ENCODE measurements at regions not wholly inside any gene's neighbourhood (a gene's known extent, or its start where the extent isn't known, plus 50 kb on each side); places are given as distances from the start of the nearest gene placed in this dataset.

DNA sequence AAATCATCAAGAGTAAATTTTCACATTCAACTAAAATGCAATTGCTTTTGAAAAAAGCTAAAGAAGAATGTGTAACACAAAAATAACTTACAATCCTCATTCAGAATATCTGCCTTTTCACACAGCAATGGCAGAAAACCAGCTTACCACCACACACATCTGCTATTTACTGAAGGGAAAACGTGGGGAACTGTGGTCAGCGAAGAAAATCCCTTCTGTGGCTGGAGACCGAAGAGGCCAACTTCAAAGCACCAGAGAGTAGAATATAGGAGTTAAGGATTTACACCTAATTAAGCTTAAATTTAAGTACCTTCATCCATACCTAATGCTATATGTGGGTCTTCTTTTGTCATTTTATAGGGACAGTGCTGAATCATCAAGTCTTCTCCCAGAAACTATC, 339.6 kb downstream of the DEPDC1B start:
- TF ChIP-seq, protein P1, sequence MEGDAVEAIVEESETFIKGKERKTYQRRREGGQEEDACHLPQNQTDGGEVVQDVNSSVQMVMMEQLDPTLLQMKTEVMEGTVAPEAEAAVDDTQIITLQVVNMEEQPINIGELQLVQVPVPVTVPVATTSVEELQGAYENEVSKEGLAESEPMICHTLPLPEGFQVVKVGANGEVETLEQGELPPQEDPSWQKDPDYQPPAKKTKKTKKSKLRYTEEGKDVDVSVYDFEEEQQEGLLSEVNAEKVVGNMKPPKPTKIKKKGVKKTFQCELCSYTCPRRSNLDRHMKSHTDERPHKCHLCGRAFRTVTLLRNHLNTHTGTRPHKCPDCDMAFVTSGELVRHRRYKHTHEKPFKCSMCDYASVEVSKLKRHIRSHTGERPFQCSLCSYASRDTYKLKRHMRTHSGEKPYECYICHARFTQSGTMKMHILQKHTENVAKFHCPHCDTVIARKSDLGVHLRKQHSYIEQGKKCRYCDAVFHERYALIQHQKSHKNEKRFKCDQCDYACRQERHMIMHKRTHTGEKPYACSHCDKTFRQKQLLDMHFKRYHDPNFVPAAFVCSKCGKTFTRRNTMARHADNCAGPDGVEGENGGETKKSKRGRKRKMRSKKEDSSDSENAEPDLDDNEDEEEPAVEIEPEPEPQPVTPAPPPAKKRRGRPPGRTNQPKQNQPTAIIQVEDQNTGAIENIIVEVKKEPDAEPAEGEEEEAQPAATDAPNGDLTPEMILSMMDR (IDR thresholded peaks at IDR 0.05), result no peak
- TF ChIP-seq POLR2A (IDR thresholded peaks at IDR 0.05), result no peak
